ENCODE measurements at regions not wholly inside any gene's neighbourhood (a gene's known extent, or its start where the extent isn't known, plus 50 kb on each side); places are given as distances from the start of the nearest gene placed in this dataset.

DNA sequence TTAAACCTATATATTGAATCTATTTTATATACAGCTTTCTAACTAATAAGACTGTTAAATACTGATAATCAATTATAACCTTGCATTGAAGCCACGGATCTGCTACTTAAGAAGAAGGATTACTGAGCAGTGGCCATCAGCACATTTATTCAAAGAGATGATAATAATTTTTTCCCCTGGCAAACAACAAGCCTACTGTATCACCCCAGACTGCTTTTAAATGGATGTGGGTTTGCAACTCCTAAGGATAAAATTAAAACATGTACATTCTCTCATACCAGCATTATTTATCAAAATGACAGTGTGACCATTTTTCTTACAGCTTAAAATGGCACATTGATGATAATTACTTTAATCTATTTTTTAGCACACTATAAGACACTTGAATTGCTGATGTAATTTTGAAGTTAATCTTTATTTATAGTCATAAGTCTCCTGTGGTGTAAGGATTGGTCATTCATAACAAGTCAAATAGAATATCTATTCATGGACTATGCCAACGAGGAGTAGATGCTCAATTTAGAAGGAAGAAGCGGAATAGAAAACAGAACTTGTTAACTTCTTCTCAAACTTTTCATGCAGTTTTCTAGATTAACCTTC is 517.7 kb downstream of the METTL4 start:
- no peak for DNase-seq

DNA sequence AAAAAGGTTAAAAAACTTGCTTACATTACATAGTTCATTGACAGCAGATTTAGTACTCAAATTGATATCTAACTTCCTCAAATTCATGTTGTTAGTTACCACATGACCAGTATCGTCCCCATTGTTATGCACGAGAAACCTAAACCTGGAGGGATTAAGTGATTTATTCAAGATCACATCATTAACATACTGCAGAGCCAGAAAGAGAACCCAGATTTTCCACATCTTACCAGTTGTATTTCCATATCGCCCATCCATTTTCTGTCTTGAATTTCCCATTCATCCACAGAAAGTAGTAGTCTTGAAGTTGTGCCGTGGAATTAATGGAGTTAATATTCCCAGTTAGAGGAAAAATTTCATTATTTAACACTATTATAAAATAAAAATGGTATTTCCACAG is 512.0 kb downstream of the METTL4 start:
- DNase-seq, result no peak

GRCh38 chr18:2060086-2060485 is 511.2 kb downstream of the METTL4 start:
- no peak for DNase-seq

GRCh38 chr18:2070631-2071030 is 500.7 kb downstream of the METTL4 start:
- DNase-seq, result no peak

DNA sequence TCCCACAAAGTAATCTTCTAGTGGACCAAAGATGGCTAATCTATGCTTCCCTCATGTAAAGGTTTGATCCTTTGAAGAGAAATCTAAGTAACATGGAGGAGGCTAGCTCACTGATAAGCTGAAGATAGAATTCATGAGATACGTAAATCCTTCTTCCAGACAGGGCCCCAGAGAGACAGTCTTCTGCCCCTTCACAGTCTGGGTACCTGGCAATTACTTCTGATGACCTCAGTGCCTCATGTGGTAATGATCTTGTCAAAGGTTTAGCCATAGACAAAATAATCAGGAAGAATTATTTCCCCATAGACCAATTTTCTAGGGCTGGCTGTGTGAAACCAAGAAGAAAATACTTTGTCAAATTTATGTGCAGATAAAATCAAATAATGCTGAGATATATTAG is 495.8 kb downstream of the METTL4 start:
- no peak for DNase-seq

GRCh38 chr18:2082676-2083075 is 488.6 kb downstream of the METTL4 start:
- no peak for DNase-seq

DNA sequence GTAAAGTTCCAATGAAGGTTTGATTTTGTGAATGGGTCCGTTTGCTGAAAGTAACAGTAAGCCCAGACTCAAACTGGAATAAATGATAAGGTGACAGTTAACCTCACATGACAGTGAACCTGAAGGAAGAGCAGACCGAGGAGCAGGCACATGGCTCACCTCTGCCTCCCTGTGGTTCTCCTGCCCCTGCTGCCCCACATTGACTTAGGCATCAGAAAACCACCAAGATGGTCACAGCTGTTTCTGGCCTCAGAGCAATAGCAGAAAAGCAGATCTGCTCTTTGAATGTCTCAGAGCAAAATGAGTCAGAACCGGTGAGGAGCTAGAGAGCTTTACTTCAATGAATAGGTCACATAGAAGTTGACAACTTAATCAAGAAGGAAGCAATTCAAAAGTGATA is 487.6 kb downstream of the METTL4 start:
- DNase-seq, result no peak

DNA sequence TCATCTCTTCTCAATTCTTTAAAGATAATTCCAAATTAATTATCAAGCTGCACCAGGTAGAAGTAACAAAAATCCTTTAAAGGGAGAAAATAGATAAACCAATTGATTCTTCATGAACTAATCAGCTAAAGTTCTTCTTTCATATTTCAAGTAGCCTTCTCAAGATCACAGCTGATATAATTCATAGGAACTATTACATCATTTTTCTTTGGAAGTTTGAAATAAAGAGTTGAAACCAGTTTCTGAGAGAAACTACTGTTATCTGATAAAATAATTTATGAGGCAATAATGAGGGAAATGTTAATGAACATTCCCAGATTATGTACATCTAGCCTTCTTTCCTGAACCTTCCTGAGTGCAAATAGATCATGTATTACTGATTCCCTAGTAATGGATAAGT is 484.9 kb downstream of the METTL4 start:
- DNase-seq, result no peak

- DNase-seq, result no peak
Observed at GRCh38 chr18:2087877-2088673, 483.2 kb downstream of the METTL4 start.

DNA sequence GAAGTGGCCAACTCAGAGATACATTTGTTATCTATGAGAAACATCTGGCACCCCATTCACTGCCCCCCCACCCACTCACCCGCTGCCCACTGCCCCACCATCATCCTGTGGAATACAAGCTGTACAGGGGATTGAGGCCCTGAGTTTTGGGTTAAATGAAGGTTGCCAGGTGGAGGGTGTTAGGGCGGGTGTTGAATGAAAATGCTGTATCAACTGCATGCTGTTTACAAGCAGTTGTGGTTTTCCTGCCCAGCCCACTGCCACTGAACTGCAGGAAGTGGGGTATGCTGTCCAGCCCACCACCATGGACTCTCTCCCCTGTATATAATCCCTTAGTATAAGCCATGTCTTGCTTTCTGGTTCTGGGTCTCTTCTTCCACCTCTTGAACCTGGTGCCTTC is 481.9 kb downstream of the METTL4 start:
- DNase-seq, result no peak

DNA sequence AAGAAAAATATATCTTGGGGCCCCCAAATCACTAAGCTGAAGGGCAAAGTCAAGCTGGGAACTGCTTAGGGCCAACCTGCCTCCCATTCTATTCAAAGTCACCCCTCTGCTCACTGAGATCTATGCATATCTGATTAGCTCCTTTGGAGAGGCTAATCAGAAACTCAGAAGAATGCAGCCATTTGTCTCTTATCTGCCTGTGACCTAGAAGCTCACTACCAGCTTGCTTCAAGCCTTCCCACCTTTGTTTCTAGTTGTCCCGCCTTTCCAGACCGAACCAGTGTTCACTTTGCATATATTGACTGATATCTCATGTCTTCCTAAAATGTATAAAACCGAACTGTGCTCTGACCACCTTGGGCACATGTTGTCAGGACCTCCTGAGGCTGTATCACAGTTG is 479.4 kb downstream of the METTL4 start:
- no peak for DNase-seq

GRCh38 chr18:2096551-2096950 is 474.8 kb downstream of the METTL4 start:
- DNase-seq, result no peak

DNA sequence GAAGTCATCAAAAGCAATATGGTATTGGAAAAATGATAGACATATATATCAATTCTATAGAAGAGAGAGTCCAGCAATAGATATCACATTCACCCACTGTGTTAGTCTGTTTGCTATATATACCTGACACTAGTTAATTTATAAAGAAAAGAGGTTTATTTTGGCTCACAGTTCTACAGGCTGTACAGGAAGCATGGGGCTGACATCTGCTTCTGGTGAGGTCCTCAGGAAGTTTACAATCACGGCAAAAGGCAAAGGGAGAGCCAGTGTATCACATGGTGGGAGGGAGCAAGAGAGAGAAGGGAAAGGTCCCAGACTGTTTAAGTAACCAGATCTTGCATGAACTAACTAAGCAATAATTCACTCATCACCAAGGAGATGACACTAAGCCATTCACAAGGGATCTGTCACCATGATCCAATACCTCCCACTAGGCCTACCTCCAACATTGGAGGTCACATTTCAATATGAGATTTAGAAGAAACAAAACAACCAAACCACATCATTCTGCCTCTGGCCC is 470.6 kb downstream of the METTL4 start:
- no peak for DNase-seq

- DNase-seq, result no peak
Observed at GRCh38 chr18:2102022-2102421, 469.3 kb downstream of the METTL4 start.

- DNase-seq, result no peak
Observed at GRCh38 chr18:2103299-2103698, 468.0 kb downstream of the METTL4 start.

GRCh38 chr18:2104620-2105462 is 466.5 kb downstream of the METTL4 start:
- DNase-seq, result no peak

DNA sequence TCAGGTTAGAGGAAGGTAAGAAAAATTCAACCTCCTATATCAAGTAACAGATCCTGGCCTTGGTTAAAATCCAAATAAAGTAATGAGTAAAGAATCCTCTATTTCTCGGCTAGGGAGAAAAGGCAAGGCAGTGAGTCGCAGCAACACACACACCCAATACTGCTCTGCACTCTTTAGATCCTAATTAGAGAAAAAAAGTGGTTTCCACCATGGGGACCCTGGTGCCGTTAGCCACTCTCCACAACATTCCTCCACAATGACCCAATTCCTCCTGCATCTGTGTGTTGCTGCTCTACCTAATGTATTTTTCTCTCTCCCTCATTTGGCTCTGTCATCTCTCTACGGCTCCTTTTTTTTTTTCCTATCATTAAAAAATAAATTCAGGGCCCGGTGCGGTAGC is 462.7 kb downstream of the METTL4 start:
- DNase-seq, result no peak

- DNase-seq, result no peak
Observed at GRCh38 chr18:2111456-2111855, 459.8 kb downstream of the METTL4 start.

DNA sequence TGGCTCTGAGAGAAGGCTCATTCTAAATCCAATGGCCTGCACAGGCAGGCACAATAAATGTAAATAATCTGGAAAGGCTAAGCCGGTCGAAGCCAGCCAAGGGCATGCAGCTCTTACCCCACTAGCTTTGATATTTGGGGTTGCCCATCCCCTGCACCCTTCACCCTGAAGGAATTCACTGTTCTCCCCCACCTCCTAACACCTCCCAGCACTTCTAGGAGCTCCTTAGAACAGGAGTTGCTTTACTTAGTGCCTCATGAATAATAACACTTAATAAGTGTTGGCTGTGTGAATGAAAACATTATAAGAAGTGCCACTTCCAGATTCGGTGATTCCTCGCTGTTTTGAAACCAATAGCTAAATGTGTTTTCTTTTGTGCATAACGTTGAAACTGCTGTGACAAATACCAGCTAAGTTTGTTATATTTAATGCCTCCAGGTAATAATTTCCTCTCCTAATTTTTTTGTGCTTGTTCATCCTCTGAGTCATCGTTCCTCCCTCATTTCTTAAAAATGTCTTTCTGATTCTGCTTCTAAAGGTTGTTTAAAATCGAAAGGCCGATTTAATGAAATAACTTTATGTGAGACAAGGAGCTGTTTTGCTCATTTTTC is 458.8 kb downstream of the METTL4 start:
- no peak for DNase-seq

GRCh38 chr18:2114289-2114688 is 457.0 kb downstream of the METTL4 start:
- no peak for DNase-seq

DNA sequence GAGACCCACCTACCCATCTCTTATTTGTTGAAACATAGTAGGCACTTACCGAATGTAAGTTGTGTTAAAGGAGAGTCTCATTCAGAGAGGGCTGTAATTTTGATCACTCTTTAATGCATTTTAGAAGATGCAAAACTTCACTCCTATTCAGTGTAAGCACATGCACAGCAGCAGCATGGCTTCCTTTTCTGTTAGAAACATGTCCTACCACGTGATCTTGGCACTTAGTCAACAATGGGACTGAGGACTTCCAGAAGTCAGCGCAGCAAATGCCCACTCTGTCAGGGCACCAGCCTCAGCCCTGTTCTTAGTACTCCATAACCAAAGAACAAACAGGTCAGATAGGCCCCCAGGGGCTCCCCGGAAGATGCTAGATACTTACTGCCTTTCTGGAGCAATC is 456.5 kb downstream of the METTL4 start:
- no peak for DNase-seq

DNA sequence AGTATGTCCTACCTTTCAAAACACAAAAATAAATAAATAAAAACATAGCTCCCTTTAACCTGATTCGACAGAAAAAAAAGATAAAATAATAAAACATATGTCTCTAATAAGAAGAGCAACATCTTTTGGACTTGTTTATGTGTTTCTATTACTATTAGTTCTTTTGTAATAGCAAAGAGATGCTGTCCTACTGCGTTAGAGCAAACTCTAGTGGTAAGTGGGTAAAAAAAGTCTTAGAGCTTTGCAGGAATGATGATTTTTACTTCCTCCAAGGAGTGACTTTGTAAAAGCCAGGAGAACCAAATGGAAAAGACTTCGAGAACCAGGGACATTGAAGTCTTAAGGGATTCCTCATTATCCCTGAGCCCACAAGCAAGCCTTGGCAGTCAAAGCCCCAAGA is 450.1 kb downstream of the METTL4 start:
- no peak for DNase-seq

- no peak for DNase-seq
Observed at GRCh38 chr18:2123077-2123476, 448.2 kb downstream of the METTL4 start.

Data from occipital lobe (tissue), 1 donor.